Breast epithelium (tissue), 4 donors: ENCODE measurements at regions not wholly inside any gene's neighbourhood (a gene's known extent, or its start where the extent isn't known, plus 50 kb on each side); places are given as distances from the start of the nearest gene placed in this dataset.

Experiments used
- DNase-seq, 2 donors: peaks; one replicate each; pipeline ENCODE4 v3.0.0-alpha.2; 2019; ENCODE audit warnings: low spot score in 2 of 2
- H3K27ac ChIP-seq, 2 donors: fragments of 200-600 bp; sonication (generic) in 1 of 2; one replicate each; pipeline ENCODE4 v1.5.1; 2016 to 2019; ENCODE audit warnings: mild to moderate bottlenecking in 1 of 2
- H3K27me3 ChIP-seq, 2 donors: fragments of 200-600 bp; sonication (generic) in 1 of 2; one replicate each; pipeline versions ENCODE4 v1.5.1 to v1.6.0; 2017 to 2019; ENCODE audit warnings: control low read depth in 1 of 2, mild to moderate bottlenecking in 1 of 2
- H3K36me3 ChIP-seq: fragments of 200-600 bp; one replicate; pipeline ENCODE4 v1.5.1; 2019
- H3K4me1 ChIP-seq, 2 donors: fragments of 200-600 bp; sonication (generic); one replicate each; pipeline ENCODE4 v1.5.1; 2016 to 2019; ENCODE audit warnings: control low read depth in 1 of 2
- H3K4me3 ChIP-seq, 3 donors: fragments of 200-600 bp; sonication (generic); 1 replicate in 2 of 3; 2 replicates in 1 of 3; pipeline ENCODE4 v1.5.1; 2016 to 2019; ENCODE audit warnings: mild to moderate bottlenecking in 3 of 3, moderate library complexity in 2 of 3
- H3K9me3 ChIP-seq, 2 donors: fragments of 200-600 bp; sonication (generic) in 1 of 2; one replicate each; pipeline ENCODE4 v1.5.1; 2016 to 2019; ENCODE audit warnings: control low read depth in 1 of 2
- POLR2A ChIP-seq: fragments of 450-650 bp; IDR thresholded peaks from one replicate; pipeline ENCODE4 v1.6.1; 2016; ENCODE audit warnings: antibody characterized with exemption, mild to moderate bottlenecking, moderate library complexity
- POLR2AphosphoS5 ChIP-seq, 3 donors: sonication (generic); formaldehyde crosslinking; IDR thresholded peaks; one replicate each; pipeline ENCODE4 v1.6.1; 2017; ENCODE audit warnings: antibody characterized with exemption in 3 of 3
- intact Hi-C: fragments of 100-400 bp; cut with DNase I; formaldehyde crosslinking; loops from one replicate; pipeline ENCODE4 v1.15.1; 2023; ENCODE audit warnings: low total_unique reads
- TF ChIP-seq, protein P1 (sequence below), 3 donors: fragments of 450-650 bp; IDR thresholded peaks; one replicate each; pipeline ENCODE4 v1.5.1; 2016 to 2017; ENCODE audit warnings: antibody characterized with exemption in 3 of 3, mild to moderate bottlenecking in 3 of 3, moderate library complexity in 3 of 3

- no peak for DNase-seq
- Histone ChIP-seq H3K4me1 (no peaks in the 10 kb centered on the region), H3K36me3 (no peaks in the 10 kb centered on the region), H3K4me3 (no peak overlapping the region), H3K27me3 (no peaks in the 10 kb centered on the region), H3K27ac (no peak overlapping the region), H3K9me3 (no peaks in the 10 kb centered on the region)
- intact Hi-C loops = no loop called here
- TF ChIP-seq, protein P1, sequence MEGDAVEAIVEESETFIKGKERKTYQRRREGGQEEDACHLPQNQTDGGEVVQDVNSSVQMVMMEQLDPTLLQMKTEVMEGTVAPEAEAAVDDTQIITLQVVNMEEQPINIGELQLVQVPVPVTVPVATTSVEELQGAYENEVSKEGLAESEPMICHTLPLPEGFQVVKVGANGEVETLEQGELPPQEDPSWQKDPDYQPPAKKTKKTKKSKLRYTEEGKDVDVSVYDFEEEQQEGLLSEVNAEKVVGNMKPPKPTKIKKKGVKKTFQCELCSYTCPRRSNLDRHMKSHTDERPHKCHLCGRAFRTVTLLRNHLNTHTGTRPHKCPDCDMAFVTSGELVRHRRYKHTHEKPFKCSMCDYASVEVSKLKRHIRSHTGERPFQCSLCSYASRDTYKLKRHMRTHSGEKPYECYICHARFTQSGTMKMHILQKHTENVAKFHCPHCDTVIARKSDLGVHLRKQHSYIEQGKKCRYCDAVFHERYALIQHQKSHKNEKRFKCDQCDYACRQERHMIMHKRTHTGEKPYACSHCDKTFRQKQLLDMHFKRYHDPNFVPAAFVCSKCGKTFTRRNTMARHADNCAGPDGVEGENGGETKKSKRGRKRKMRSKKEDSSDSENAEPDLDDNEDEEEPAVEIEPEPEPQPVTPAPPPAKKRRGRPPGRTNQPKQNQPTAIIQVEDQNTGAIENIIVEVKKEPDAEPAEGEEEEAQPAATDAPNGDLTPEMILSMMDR (IDR thresholded peaks at IDR 0.05) = no peak
- TF ChIP-seq POLR2AphosphoS5 (IDR thresholded peaks at IDR 0.05) = no peak
- no peak for TF ChIP-seq POLR2A
These were observed 105.2 kb upstream of the SLC28A3 start for GRCh38 chr9:84445737-84446136.

DNA sequence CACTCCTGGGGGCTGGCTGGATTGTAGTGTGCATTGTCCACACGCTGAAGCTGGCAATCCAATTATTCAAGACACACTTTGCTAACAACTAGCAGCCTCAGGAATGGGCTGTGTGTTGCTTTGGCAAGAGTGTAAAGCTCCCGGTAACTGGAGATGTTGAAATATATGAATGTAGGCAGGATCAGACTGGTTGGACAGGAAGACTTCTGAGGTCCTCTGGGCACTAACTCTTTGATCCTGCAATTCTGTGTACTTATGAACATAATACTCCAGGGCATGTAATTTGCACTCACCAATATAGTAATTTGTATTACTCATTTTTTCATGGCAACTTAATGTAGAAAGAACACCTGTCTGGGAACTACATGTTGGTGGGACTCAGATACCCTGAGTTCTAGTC, 106.7 kb upstream of the SLC28A3 start:
- intact Hi-C loops = no loop called here
- Histone ChIP-seq H3K27ac (peak overlapping the region in 1 of 2 donors; percentile 19), H3K4me1 (no peaks in the 10 kb centered on the region), H3K36me3 (no peaks in the 10 kb centered on the region), H3K27me3 (peaks cover 0 to 8% of the 10 kb centered on the region in 2 donors), H3K9me3 (no peaks in the 10 kb centered on the region), H3K4me3 (no peak overlapping the region)
- peak in 1 of 2 donors; percentile 27 for DNase-seq
- TF ChIP-seq, protein P1 (IDR thresholded peaks at IDR 0.05) = no peak
- no peak for TF ChIP-seq POLR2AphosphoS5 (IDR thresholded peaks at IDR 0.05)
- no peak for TF ChIP-seq POLR2A

GRCh38 chr9:84450029-84450428, 109.5 kb upstream of the SLC28A3 start:
- Histone ChIP-seq H3K27ac (no peak overlapping the region), H3K4me1 (no peaks in the 10 kb centered on the region), H3K36me3 (no peaks in the 10 kb centered on the region), H3K27me3 (peaks cover 0 to 12% of the 10 kb centered on the region in 2 donors), H3K4me3 (no peak overlapping the region), H3K9me3 (no peaks in the 10 kb centered on the region)
- TF ChIP-seq POLR2A = no peak
- TF ChIP-seq, protein P1 (IDR thresholded peaks at IDR 0.05) = no peak
- no peak for TF ChIP-seq POLR2AphosphoS5 (IDR thresholded peaks at IDR 0.05)
- intact Hi-C loops = no loop called here
- no peak for DNase-seq

DNA sequence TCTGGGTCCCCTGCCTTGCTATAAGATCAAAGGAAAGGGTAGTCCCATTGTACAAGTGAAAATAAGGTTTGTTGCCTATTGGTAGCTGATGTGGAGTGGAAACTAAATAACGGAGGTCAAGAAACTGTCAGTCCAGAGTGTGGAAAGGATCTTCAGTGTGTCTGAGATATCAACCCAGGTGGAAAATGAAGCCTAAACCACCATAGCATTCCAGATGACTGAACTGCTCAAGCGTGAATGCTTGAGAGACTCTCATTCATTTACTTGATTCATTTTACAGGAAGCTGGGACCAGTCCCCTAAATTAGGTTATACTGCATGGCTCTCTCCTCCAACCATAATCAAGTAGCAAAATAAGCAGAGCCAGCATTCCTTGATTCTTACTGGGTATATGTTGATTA, 116.0 kb upstream of the SLC28A3 start:
- H3K27ac ChIP-seq = no peak overlapping the region
- H3K36me3 ChIP-seq = no peaks in the 10 kb centered on the region
- no peak for DNase-seq
- peaks cover 0 to 12% of the 10 kb centered on the region in 2 donors for H3K27me3 ChIP-seq
- intact Hi-C loops = no loop called here
- no peak overlapping the region for H3K4me3 ChIP-seq
- TF ChIP-seq POLR2A = no peak
- TF ChIP-seq, protein P1 (IDR thresholded peaks at IDR 0.05) = no peak
- no peak for TF ChIP-seq POLR2AphosphoS5 (IDR thresholded peaks at IDR 0.05)
- H3K4me1 ChIP-seq = no peaks in the 10 kb centered on the region
- peaks cover 3 to 5% of the 10 kb centered on the region in 2 donors for H3K9me3 ChIP-seq

- Histone ChIP-seq H3K4me3 (no peak overlapping the region), H3K36me3 (no peaks in the 10 kb centered on the region), H3K4me1 (no peaks in the 10 kb centered on the region), H3K9me3 (peaks cover 3 to 5% of the 10 kb centered on the region in 2 donors), H3K27ac (no peak overlapping the region), H3K27me3 (no peaks in the 10 kb centered on the region)
- DNase-seq = no peak
- intact Hi-C loops = no loop called here
- TF ChIP-seq, protein P1 (IDR thresholded peaks at IDR 0.05) = no peak
These were observed 120.1 kb upstream of the SLC28A3 start for GRCh38 chr9:84460695-84461094.
